GM20431 (cell line): ENCODE measurements at regions not wholly inside any gene's neighbourhood (a gene's known extent, or its start where the extent isn't known, plus 50 kb on each side); places are given as distances from the start of the nearest gene placed in this dataset.
"Not testable (repeated sequence)": the region's sequence is repeated elsewhere in the genome, so short reads cannot be mapped to it uniquely, and the experiment has no call there.

Experiments used
- in situ Hi-C: fragments of 300-500 bp; cut with MseI, MboI; formaldehyde crosslinking; loops from one replicate; pipeline ENCODE4 v1.15.0; 2020; ENCODE audit warnings: low sequenced_read_pairs; ENCODE audit not compliant: unreplicated experiment

DNA sequence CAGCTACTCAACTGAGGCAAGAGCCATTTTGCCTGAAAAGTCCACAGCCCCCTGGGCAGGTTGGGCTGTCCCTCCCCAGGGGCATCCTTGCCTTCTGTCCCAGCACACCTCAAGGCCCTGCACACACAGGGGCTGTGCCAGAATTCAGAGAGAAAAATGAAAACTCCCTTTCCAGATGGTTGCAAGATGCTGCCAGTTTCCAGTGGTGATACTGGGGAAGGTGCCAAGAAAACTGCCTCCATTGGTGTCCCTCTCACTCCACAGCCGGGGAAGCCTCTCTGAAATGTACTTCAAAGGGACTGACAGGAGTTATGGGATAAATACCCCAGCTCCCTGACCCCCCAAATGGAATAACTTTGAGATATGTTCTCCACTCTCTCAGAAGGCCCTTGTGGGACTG is 154.2 kb upstream of the MAFB start:
- in situ Hi-C loops = no loop called here

DNA sequence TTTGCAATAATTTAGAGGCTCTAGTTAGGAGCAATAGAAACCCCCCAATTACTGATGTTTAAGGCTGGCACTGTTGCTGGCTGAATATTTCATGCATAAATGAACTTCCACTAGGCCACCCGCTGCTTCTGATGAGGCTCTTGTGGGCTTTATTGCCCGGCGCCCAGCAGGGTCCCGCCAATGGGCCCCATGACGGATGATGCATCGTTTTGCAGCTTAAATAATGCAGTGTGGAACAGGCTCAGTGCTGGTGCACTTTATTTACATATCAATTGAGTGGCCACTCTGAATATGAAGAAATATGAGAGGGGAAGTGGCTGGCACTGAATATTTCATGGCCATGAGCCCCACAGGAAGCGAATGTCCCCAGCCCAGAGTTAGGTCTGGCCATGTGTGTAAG is 155.3 kb upstream of the MAFB start:
- in situ Hi-C loops = no loop called here

- in situ Hi-C loops = no loop called here
Measured at GRCh38 chr20:40848096-40848495, 159.1 kb upstream of the MAFB start.

- in situ Hi-C loops = no loop called here
Measured at GRCh38 chr20:40848526-40848925, 159.5 kb upstream of the MAFB start.

DNA sequence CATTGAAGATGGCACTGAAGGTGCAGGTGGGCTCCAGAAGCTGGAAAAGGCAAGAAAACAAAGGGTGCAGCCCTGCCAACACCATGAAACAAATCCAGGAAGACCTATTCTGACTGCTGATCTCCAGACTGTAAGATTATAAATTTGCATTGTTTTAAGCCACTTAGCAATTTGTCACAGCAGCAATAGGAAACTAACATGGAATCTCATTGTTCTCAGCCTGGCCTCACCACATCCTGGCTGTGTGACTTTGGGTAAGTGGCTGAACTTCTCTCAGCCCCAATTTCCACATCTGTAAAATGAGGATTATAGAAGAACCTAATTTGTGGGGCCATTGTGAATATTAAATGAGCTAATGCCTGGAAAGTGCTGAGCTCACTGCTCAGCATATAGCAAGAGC is 160.4 kb upstream of the MAFB start:
- in situ Hi-C loops = no loop called here

- in situ Hi-C loops = no loop called here
Measured at GRCh38 chr20:40851051-40851450, 162.0 kb upstream of the MAFB start.

DNA sequence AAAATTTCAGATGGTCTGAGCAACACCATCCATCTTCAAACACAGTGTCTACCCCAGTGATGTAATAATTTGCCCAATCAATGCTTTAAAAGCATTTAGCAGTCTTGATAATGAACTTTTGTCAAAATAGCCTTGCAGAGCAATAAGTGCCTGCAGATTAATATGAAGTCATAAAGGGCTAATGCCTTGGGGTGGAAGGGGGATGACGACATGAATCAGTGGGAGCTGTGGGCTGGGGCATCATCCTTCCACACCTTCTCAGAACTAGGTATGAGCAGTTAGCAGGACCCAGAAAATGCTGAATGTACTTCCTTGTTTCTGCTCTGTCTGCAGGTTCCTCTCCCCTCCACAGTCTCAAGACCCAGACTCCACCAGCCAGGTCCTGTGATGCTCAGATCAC is 166.2 kb upstream of the MAFB start:
- in situ Hi-C loops = no loop called here

- in situ Hi-C loops = no loop called here
Measured at GRCh38 chr20:40856653-40857052, 167.6 kb upstream of the MAFB start.

DNA sequence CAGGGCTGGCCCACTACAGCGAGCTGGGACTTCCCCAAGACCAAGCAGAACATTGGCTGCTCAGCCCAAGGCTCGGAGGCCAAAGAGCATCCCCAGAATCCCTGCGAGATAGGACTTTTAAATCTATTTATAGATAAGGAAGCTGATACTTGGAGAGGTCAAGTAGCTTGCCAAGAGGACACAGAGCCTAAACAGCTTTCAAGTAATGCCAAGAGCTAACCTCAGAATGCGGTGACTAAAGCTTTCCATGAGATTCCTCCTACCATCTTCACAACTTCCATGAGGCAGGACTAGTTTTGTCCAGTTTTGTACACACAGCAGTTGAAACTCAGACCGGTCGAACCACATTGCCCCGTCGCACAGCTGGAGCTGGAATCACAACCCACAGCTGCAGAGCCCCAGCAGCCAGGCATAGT is 168.1 kb upstream of the TOP1 start:
- in situ Hi-C loops = no loop called here

- in situ Hi-C loops = no loop called here
Measured at GRCh38 chr20:40861427-40862008, 167.1 kb upstream of the TOP1 start.

DNA sequence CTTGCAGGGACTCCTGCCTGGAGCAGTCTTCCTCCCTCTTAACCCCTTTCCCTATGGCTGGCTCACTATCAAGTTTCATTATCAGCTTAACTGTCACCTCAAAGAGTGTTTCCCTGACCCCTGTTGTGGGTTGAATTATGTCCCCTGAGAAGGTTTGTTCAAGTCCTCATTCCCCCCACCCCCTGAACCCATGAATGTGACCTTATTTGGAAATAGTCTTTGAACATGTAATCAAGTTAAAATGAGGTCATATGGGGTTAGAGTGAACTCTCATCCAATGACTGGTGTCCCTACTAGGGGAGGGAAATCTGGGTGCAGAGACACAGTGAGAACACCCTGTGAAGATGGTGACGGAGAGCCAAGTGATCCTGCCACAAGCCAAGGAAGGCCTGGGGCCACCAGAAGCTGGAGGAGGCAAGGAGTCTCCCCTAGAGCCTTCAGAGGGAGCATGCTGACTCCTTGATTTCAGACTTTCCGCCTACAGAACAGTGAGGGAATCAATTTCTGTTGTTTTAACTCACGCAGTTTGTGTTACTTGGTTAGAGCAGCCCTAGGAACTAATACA is 165.2 kb upstream of the TOP1 start:
- in situ Hi-C loops = no loop called here

DNA sequence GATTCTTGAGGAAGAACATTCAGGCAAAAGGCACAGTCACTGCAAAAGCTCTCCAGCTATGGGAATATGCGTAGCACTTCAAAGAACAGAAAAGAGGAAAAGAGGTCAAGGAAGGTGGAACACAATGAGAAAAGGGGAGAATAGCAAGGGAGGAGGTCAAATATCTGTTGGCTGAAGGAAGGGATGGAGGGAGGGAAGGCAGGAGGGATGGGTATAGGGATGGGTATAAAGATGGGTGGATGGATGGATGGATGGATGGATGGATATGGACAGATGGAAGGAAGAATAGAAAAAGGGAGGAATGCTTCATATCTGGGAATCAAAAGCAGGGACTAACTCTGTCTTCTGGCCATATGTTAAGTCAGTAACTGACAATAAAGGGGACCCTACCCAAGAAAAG is 164.2 kb upstream of the TOP1 start:
- in situ Hi-C loops = no loop called here

DNA sequence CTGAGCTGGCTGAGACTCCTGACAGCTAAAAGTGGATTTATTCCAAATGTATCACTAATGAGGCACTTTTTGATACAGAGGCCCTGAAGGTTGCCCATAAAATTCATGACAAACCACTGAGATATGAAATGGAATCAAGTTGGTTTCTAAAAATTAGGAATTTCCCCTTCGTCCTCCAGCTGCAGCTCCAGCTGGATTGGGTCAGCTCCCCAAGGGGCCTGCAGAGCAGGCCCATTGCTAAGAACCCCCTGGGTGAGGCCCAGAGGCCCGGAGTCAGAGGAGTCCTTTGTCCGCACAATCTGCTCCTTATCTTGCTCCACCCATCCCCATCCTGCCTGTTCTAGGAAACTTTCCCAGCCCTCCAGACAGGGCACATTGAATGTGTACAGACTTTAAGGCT is 163.5 kb upstream of the TOP1 start:
- in situ Hi-C loops = no loop called here

GRCh38 chr20:40866056-40866455 is 162.6 kb upstream of the TOP1 start:
- in situ Hi-C loops = no loop called here

DNA sequence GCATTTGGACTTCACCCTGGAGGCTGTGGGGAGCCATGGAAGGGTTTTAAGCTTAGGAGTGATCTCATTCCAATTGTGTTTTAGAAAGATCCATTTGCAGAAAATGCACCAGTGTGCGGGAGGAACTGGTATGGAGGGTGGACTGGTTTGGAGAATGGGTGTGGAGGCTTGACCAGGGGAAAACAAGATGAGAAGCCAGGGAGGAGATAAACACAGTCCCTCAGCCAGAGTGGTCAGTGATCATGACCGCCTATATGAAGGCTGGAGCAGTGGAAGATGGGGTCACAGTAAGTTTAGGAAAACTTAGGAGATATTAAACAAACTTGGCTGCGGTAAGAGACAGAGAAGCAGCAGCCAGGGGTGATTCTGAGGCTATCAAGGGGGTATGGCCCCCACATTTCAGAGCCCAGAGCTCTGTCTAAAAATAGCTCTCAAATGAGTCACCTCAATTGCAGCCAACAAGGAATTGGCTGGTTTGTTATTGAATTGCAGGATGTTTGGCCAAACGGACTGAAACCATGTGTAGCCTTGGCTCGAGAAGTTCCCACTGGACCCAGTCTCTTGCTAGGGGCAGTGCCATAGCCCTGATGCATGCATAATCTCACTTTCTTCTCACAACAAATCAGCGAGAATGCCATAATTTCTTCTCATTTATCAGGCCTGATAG is 159.9 kb upstream of the TOP1 start:
- in situ Hi-C loops = no loop called here

- in situ Hi-C loops = no loop called here
Measured at GRCh38 chr20:40869218-40870147, 159.1 kb upstream of the TOP1 start.

GRCh38 chr20:40875116-40876085 is 153.2 kb upstream of the TOP1 start:
- in situ Hi-C loops = no loop called here

- in situ Hi-C loops = not testable (repeated sequence)
Measured at GRCh38 chr20:40878099-40878498, 150.5 kb upstream of the TOP1 start.

- in situ Hi-C loops = no loop called here
Measured at GRCh38 chr20:40880063-40880728, 148.4 kb upstream of the TOP1 start.
